ENCODE measurements at regions not wholly inside any gene's neighbourhood (a gene's known extent, or its start where the extent isn't known, plus 50 kb on each side); places are given as distances from the start of the nearest gene placed in this dataset.

DNA sequence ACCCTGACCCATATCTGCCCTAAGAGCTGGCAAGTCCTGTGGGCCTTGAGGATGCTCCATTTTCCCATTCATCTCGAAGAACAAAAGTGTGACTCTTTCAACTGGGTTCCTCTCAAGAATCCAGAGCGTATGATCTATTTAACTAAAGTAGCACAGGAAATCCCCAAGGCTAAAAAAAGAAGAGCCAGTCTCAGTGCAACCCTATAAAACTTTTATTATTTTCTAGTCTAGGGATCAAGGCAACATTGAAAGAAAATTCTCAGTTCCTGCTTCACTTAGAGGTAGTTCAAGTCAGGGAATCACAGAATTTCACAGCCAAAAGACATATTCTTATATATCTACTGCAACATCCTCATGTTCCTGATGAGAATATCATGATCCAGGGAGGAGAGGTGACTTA, 51.6 kb upstream of the GRM7 start:
- TF ChIP-seq, protein P1, sequence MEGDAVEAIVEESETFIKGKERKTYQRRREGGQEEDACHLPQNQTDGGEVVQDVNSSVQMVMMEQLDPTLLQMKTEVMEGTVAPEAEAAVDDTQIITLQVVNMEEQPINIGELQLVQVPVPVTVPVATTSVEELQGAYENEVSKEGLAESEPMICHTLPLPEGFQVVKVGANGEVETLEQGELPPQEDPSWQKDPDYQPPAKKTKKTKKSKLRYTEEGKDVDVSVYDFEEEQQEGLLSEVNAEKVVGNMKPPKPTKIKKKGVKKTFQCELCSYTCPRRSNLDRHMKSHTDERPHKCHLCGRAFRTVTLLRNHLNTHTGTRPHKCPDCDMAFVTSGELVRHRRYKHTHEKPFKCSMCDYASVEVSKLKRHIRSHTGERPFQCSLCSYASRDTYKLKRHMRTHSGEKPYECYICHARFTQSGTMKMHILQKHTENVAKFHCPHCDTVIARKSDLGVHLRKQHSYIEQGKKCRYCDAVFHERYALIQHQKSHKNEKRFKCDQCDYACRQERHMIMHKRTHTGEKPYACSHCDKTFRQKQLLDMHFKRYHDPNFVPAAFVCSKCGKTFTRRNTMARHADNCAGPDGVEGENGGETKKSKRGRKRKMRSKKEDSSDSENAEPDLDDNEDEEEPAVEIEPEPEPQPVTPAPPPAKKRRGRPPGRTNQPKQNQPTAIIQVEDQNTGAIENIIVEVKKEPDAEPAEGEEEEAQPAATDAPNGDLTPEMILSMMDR (IDR thresholded peaks at IDR 0.05 in 8 of 11, conservative IDR thresholded peaks at IDR 0.05 in 3 of 11) = no peak
- TF ChIP-seq POLR2AphosphoS5 (IDR thresholded peaks at IDR 0.05) = no peak

All from spleen (tissue), 7 donors.